B cell (primary cell): ENCODE measurements at regions not wholly inside any gene's neighbourhood (a gene's known extent, or its start where the extent isn't known, plus 50 kb on each side); places are given as distances from the start of the nearest gene placed in this dataset.

Experiments
- ATAC-seq: fragments of 200-7000 bp; cut with Tn5 transposase; one replicate; pipeline ENCODE4 v1.10.0; 2021; ENCODE audit warnings: low read depth, mild to moderate bottlenecking, moderate number of reproducible peaks, moderate library complexity
- CTCF ChIA-PET: fragments of 350-600 bp; sonication (Branson Sonifier 250); formaldehyde crosslinking; loops from one replicate; lab custom pipeline; 2021; ENCODE audit warnings: antibody characterized with exemption, inconsistent platforms; lab: Charles Lee
- POLR2A ChIA-PET: fragments of 350-600 bp; sonication (Branson Sonifier 250); formaldehyde crosslinking; loops from one replicate; lab custom pipeline; 2021; ENCODE audit warnings: antibody characterized with exemption; lab: Charles Lee
- DNase-seq: peaks from one replicate; pipeline ENCODE4 v3.0.0; 2013
- H2AFZ ChIP-seq: 2 replicates; pipeline ENCODE4 v1.6.1; 2012; ENCODE audit warnings: mild to moderate bottlenecking, low read depth, low read length; ENCODE audit not compliant: insufficient read depth, poor library complexity, severe bottlenecking
- H3K27ac ChIP-seq, 2 donors: 1 replicate in 1 of 2; 2 replicates in 1 of 2; pipeline ENCODE4 v1.5.1; 2012 to 2013; ENCODE audit warnings: low read length in 2 of 2, mild to moderate bottlenecking in 2 of 2, moderate library complexity in 1 of 2
- H3K27me3 ChIP-seq, 4 experiments: fragments of 200-600 bp in 1 of 4; sonication (generic) in 1 of 4; replicated peaks in 1 of 4; 1 replicate in 2 of 4; 2 replicates in 2 of 4; pipeline versions ENCODE4 v1.6.1 to v1.7.0; 2013 to 2016; ENCODE audit warnings: low read length in 3 of 4, mild to moderate bottlenecking in 2 of 4, mixed read lengths in 1 of 4, moderate library complexity in 1 of 4; ENCODE audit not compliant: insufficient read depth in 4 of 4, control insufficient read depth in 3 of 4; ENCODE audit errors: control extremely low read depth in 1 of 4
- H3K36me3 ChIP-seq, 2 experiments: replicated peaks in 1 of 2; 1 replicate in 1 of 2; 2 replicates in 1 of 2; pipeline versions ENCODE4 v1.6.1 to v1.7.1; 2013; ENCODE audit warnings: low read length in 1 of 2; ENCODE audit not compliant: insufficient read depth in 2 of 2, control insufficient read depth in 1 of 2; ENCODE audit errors: control extremely low read depth in 1 of 2, extremely low read depth in 1 of 2
- H3K4me1 ChIP-seq, 2 donors: fragments of 200-600 bp in 1 of 2; sonication (generic) in 1 of 2; 1 replicate in 1 of 2; 2 replicates in 1 of 2; pipeline versions ENCODE4 v1.5.1 to v1.6.1; 2013 to 2017; ENCODE audit warnings: low read length in 2 of 2; ENCODE audit not compliant: control insufficient read depth in 2 of 2, insufficient read depth in 2 of 2
- H3K4me2 ChIP-seq: replicated peaks from 2 replicates; pipeline ENCODE3; 2012; ENCODE audit warnings: mild to moderate bottlenecking, low read depth, low read length; ENCODE audit not compliant: poor library complexity, severe bottlenecking
- H3K4me3 ChIP-seq, 5 experiments: fragments of 200-600 bp in 1 of 5; sonication (generic) in 1 of 5; 1 replicate in 3 of 5; 2 replicates in 2 of 5; pipeline versions ENCODE4 v1.5.1 to v1.7.0; 2011 to 2016; ENCODE audit warnings: low read length in 4 of 5, mild to moderate bottlenecking in 4 of 5, low read depth in 2 of 5, control low read depth in 1 of 5, moderate library complexity in 1 of 5; ENCODE audit not compliant: insufficient read depth in 1 of 5; ENCODE audit errors: control extremely low read depth in 1 of 5, extremely low read depth in 1 of 5
- H3K79me2 ChIP-seq: fragments of 200-600 bp; sonication (generic); one replicate; pipeline ENCODE4 v1.6.0; 2016; ENCODE audit warnings: low read length; ENCODE audit not compliant: control insufficient read depth, insufficient read depth
- H3K9ac ChIP-seq: fragments of 200-600 bp; sonication (generic); 2 replicates; pipeline ENCODE4 v1.6.1; 2017; ENCODE audit warnings: mild to moderate bottlenecking, low read length, moderate library complexity
- H3K9me3 ChIP-seq, 3 donors: one replicate each; pipeline versions ENCODE4 v1.6.1 to v1.7.1; 2013; ENCODE audit warnings: low read length in 2 of 3; ENCODE audit not compliant: control insufficient read depth in 2 of 3, insufficient read depth in 1 of 3; ENCODE audit errors: control extremely low read depth in 1 of 3
- H4K20me1 ChIP-seq: 2 replicates; pipeline ENCODE4 v1.6.0; 2012; ENCODE audit warnings: mild to moderate bottlenecking, low read length; ENCODE audit not compliant: insufficient read depth, control insufficient read depth, poor library complexity, severe bottlenecking
- H3K27ac Mint-ChIP-seq: one replicate; pipeline ENCODE4 v1.8.0; 2021; ENCODE audit warnings: mixed read lengths
- H3K27me3 Mint-ChIP-seq: one replicate; pipeline ENCODE4 v1.8.0; 2021; ENCODE audit warnings: mixed read lengths
- H3K4me1 Mint-ChIP-seq: one replicate; pipeline ENCODE4 v1.8.0; 2021; ENCODE audit warnings: mixed read lengths
- H3K4me3 Mint-ChIP-seq: one replicate; pipeline ENCODE4 v1.8.0; 2021; ENCODE audit warnings: mixed read lengths
- H3K9me3 Mint-ChIP-seq: one replicate; pipeline ENCODE4 v1.8.0; 2022; ENCODE audit warnings: mixed read lengths; ENCODE audit not compliant: insufficient read depth
- CTCF ChIP-seq: fragments of 200-600 bp; IDR thresholded peaks from one replicate; pipeline ENCODE4 v1.8.0; 2022; ENCODE audit warnings: antibody characterized with exemption, mild to moderate bottlenecking
- EZH2 ChIP-seq: IDR thresholded peaks from 2 replicates; pipeline ENCODE4 v1.6.1; 2012; ENCODE audit warnings: borderline replicate concordance, low read depth, mild to moderate bottlenecking, moderate library complexity, low read length; ENCODE audit not compliant: insufficient read depth, poor library complexity, severe bottlenecking
- WGBS: methylation state at CpG from one replicate; pipeline ENCODE4 v1.1.5; 2013; ENCODE audit warnings: missing lambda C conversion rate; ENCODE audit not compliant: insufficient coverage; 5-methylcytosine and 5-hydroxymethylcytosine counted together
- intact Hi-C: fragments of 100-400 bp; cut with micrococcal nuclease; formaldehyde crosslinking; loops from one replicate; pipeline ENCODE4 v1.10.0; 2022

GRCh38 chr1:222935239-222935900 is 120.5 kb downstream of the DISP1 start:
- Histone ChIP-seq H3K27me3 (no peaks in the 10 kb centered on the region), H3K4me3 (no peak overlapping the region), H3K27ac (no peak overlapping the region), H3K4me1 (no peaks in the 10 kb centered on the region), H3K9me3 (peaks cover 0 to 2% (median 0%) of the 10 kb centered on the region in 3 donors), H3K4me2 (no peak overlapping the region), H3K79me2 (peaks cover 3% of the 10 kb centered on the region), H4K20me1 (no peaks in the 10 kb centered on the region), H2AFZ (no peak overlapping the region), H3K36me3 (no peaks in the 10 kb centered on the region), H3K9ac (no peak overlapping the region)
- WGBS = no CpG with 5 or more reads among the region's 3 CpGs
- TF ChIP-seq EZH2 (no peak), CTCF (no peak)
- H3K4me3 Mint-ChIP-seq = no peak overlapping the region
- no peaks in the 10 kb centered on the region for H3K27me3 Mint-ChIP-seq
- DNase-seq (no peak), ATAC-seq (no peak)
- intact Hi-C loops = no loop called here
- H3K9me3 Mint-ChIP-seq = no peaks in the 10 kb centered on the region
- no peak overlapping the region for H3K27ac Mint-ChIP-seq
- POLR2A ChIA-PET = no interaction called here
- CTCF ChIA-PET = no interaction called here
- no peaks in the 10 kb centered on the region for H3K4me1 Mint-ChIP-seq

- H3K4me3 ChIP-seq = no peak overlapping the region
- Mint-ChIP-seq H3K27ac (no peak overlapping the region), H3K4me3 (no peak overlapping the region), H3K9me3 (no peaks in the 10 kb centered on the region), H3K4me1 (no peaks in the 10 kb centered on the region), H3K27me3 (no peaks in the 10 kb centered on the region)
- DNase-seq = no peak
- peaks cover 3% of the 10 kb centered on the region for H3K79me2 ChIP-seq
- no peaks in the 10 kb centered on the region for H3K4me1 ChIP-seq
- intact Hi-C loops = no loop called here
- H3K9me3 ChIP-seq = peaks cover 0 to 2% (median 0%) of the 10 kb centered on the region in 3 donors
- no peak overlapping the region for H2AFZ ChIP-seq
- H3K27ac ChIP-seq = no peak overlapping the region
- no peak overlapping the region for H3K4me2 ChIP-seq
- ChIA-PET POLR2A (no interaction called here), CTCF (no interaction called here)
- no CpG with 5 or more reads among the region's 2 CpGs for WGBS
- TF ChIP-seq EZH2 = no peak
- TF ChIP-seq CTCF = no peak
- no peak overlapping the region for H3K9ac ChIP-seq
- ATAC-seq = no peak
- H3K36me3 ChIP-seq = no peaks in the 10 kb centered on the region
- no peaks in the 10 kb centered on the region for H3K27me3 ChIP-seq
- no peaks in the 10 kb centered on the region for H4K20me1 ChIP-seq
Observed at GRCh38 chr1:222936042-222936441, 121.2 kb downstream of the DISP1 start.
